Astrocyte (in vitro differentiated cells and primary cell): ENCODE measurements at regions not wholly inside any gene's neighbourhood (a gene's known extent, or its start where the extent isn't known, plus 50 kb on each side); places are given as distances from the start of the nearest gene placed in this dataset.

ENCODE experiments used
- DNase-seq: peaks from one replicate; pipeline ENCODE4 v3.0.0-alpha.2; 2010; ENCODE audit warnings: low read depth
- FAIRE-seq: peaks from 2 replicates; lab custom pipeline; 2011; peaks lifted over from hg19 to GRCh38; lab: Jason Lieb, UNC
- H2AFZ ChIP-seq: 2 replicates; pipeline ENCODE4 v1.6.0; 2012; ENCODE audit warnings: low read depth, low read length, inconsistent platforms
- H3K27ac ChIP-seq: 2 replicates; pipeline ENCODE4 v1.5.1; 2011; ENCODE audit warnings: low read depth, low read length, inconsistent platforms
- H3K27me3 ChIP-seq: 2 replicates; pipeline ENCODE4 v1.6.0; 2011; ENCODE audit warnings: low read length, inconsistent platforms; ENCODE audit not compliant: insufficient read depth
- H3K36me3 ChIP-seq: 2 replicates; pipeline ENCODE4 v1.5.1; 2011; ENCODE audit warnings: low read length, inconsistent platforms; ENCODE audit not compliant: insufficient read depth
- H3K4me1 ChIP-seq: 2 replicates; pipeline ENCODE4 v1.5.1; 2011; ENCODE audit warnings: low read length, inconsistent platforms; ENCODE audit not compliant: insufficient read depth
- H3K4me2 ChIP-seq: 2 replicates; pipeline ENCODE4 v1.6.0; 2012; ENCODE audit warnings: low read length, inconsistent platforms
- H3K4me3 ChIP-seq: 2 replicates; pipeline ENCODE4 v1.5.1; 2011; ENCODE audit warnings: low read depth, mild to moderate bottlenecking, low read length, inconsistent platforms; ENCODE audit not compliant: insufficient read depth
- H3K79me2 ChIP-seq: 2 replicates; pipeline ENCODE4 v1.6.0; 2012; ENCODE audit warnings: mild to moderate bottlenecking, low read length, inconsistent platforms; ENCODE audit not compliant: insufficient read depth
- H3K9ac ChIP-seq: 2 replicates; pipeline ENCODE4 v1.6.0; 2012; ENCODE audit warnings: mild to moderate bottlenecking, low read length, inconsistent platforms
- H3K9me3 ChIP-seq: 2 replicates; pipeline ENCODE4 v1.5.1; 2012; ENCODE audit warnings: low read depth, mild to moderate bottlenecking, low read length, inconsistent platforms; ENCODE audit not compliant: insufficient read depth
- H4K20me1 ChIP-seq: 2 replicates; pipeline ENCODE4 v1.6.0; 2012; ENCODE audit warnings: low read length, inconsistent platforms; ENCODE audit not compliant: insufficient read depth
- H3K27ac Mint-ChIP-seq: one replicate; pipeline ENCODE4 v1.8.0; 2021; ENCODE audit warnings: mild to moderate bottlenecking, mixed read lengths; ENCODE audit not compliant: unreplicated experiment
- H3K27me3 Mint-ChIP-seq: one replicate; pipeline ENCODE4 v1.8.0; 2021; ENCODE audit warnings: low read depth, mixed read lengths; ENCODE audit not compliant: unreplicated experiment
- H3K36me3 Mint-ChIP-seq: one replicate; pipeline ENCODE4 v1.8.0; 2021; ENCODE audit warnings: low read depth, mixed read lengths; ENCODE audit not compliant: unreplicated experiment
- H3K4me1 Mint-ChIP-seq: one replicate; pipeline ENCODE4 v1.8.0; 2021; ENCODE audit warnings: low read depth, mixed read lengths; ENCODE audit not compliant: unreplicated experiment
- H3K4me3 Mint-ChIP-seq: one replicate; pipeline ENCODE4 v1.8.0; 2021; ENCODE audit warnings: mild to moderate bottlenecking, moderate library complexity, mixed read lengths; ENCODE audit not compliant: unreplicated experiment
- H3K9me3 Mint-ChIP-seq: one replicate; pipeline ENCODE4 v1.8.0; 2021; ENCODE audit warnings: mild to moderate bottlenecking, mixed read lengths; ENCODE audit not compliant: unreplicated experiment
- EZH2 ChIP-seq: IDR thresholded peaks from 2 replicates; pipeline ENCODE4 v1.6.1; 2012; ENCODE audit warnings: mild to moderate bottlenecking, low read length, inconsistent platforms; ENCODE audit not compliant: insufficient read depth
- TF ChIP-seq, protein P1 (sequence below): IDR thresholded peaks from 2 replicates; pipeline ENCODE4 v1.5.1; 2011; ENCODE audit warnings: low read depth, mild to moderate bottlenecking, inconsistent platforms, low read length, moderate library complexity; ENCODE audit not compliant: insufficient read depth

DNA sequence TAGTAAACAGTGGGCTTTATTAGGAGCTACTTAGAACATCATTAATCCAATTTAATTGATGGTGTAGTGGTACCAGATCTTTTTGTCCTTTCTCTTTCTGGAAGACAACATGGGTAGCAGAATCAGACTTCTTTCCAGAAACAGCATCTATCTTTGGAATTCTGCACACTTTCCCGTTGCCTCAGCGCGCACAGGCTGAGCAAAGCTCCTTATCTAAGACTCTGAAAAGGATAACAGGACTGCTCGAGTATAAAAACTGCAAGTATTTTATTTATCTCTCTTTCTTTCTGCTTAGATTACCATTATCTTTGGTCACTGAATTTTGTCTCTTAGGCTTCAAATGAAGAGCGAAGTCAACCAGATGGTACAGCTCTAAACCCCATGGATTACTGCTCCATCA is 191.7 kb downstream of the DHX15 start:
- Histone ChIP-seq H3K9me3 (no peaks in the 10 kb centered on the region), H3K27me3 (no peaks in the 10 kb centered on the region), H3K36me3 (no peaks in the 10 kb centered on the region), H3K4me2 (no peak overlapping the region), H3K4me1 (peaks cover 6% of the 10 kb centered on the region), H3K27ac (no peak overlapping the region), H4K20me1 (no peaks in the 10 kb centered on the region), H3K4me3 (no peak overlapping the region), H2AFZ (no peak overlapping the region), H3K79me2 (no peaks in the 10 kb centered on the region), H3K9ac (no peak overlapping the region)
- H3K27ac Mint-ChIP-seq: no peak overlapping the region
- no peaks in the 10 kb centered on the region for H3K27me3 Mint-ChIP-seq
- no peaks in the 10 kb centered on the region for H3K4me1 Mint-ChIP-seq
- DNase-seq (no peak), FAIRE-seq (no peak)
- H3K9me3 Mint-ChIP-seq: no peaks in the 10 kb centered on the region
- TF ChIP-seq EZH2: no peak
- TF ChIP-seq, protein P1, sequence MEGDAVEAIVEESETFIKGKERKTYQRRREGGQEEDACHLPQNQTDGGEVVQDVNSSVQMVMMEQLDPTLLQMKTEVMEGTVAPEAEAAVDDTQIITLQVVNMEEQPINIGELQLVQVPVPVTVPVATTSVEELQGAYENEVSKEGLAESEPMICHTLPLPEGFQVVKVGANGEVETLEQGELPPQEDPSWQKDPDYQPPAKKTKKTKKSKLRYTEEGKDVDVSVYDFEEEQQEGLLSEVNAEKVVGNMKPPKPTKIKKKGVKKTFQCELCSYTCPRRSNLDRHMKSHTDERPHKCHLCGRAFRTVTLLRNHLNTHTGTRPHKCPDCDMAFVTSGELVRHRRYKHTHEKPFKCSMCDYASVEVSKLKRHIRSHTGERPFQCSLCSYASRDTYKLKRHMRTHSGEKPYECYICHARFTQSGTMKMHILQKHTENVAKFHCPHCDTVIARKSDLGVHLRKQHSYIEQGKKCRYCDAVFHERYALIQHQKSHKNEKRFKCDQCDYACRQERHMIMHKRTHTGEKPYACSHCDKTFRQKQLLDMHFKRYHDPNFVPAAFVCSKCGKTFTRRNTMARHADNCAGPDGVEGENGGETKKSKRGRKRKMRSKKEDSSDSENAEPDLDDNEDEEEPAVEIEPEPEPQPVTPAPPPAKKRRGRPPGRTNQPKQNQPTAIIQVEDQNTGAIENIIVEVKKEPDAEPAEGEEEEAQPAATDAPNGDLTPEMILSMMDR: no peak
- no peak overlapping the region for H3K4me3 Mint-ChIP-seq
- no peaks in the 10 kb centered on the region for H3K36me3 Mint-ChIP-seq

DNA sequence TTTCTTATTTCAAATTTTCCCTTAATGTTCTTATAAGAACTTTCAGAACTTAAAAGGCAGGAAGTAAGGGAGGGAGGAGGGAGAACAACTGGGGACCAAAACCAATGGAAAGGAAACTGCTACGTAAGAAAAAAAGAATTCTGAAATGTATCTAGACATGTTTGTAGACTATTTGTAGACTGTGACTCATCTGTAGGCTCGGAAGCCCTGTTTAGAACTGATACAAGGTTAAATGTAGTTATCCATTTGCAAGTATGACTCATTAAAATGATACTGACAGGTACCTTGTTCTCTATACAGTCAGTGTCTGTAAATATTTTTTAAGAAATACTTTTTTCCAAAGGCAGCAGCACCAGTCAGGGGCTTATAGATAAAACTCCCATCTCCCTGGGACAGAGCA is 202.0 kb downstream of the DHX15 start:
- Mint-ChIP-seq H3K27me3 (no peaks in the 10 kb centered on the region), H3K4me3 (no peak overlapping the region), H3K4me1 (peaks cover 14% of the 10 kb centered on the region), H3K36me3 (no peaks in the 10 kb centered on the region), H3K9me3 (peaks cover 16% of the 10 kb centered on the region), H3K27ac (peak overlapping the region; percentile 89)
- H3K4me3 ChIP-seq: no peak overlapping the region
- H3K9ac ChIP-seq: no peak overlapping the region
- H3K9me3 ChIP-seq: no peaks in the 10 kb centered on the region
- H3K79me2 ChIP-seq: no peaks in the 10 kb centered on the region
- peaks cover 4% of the 10 kb centered on the region for H3K4me1 ChIP-seq
- no peaks in the 10 kb centered on the region for H3K36me3 ChIP-seq
- no peaks in the 10 kb centered on the region for H3K27me3 ChIP-seq
- H2AFZ ChIP-seq: no peak overlapping the region
- no peaks in the 10 kb centered on the region for H4K20me1 ChIP-seq
- TF ChIP-seq EZH2: no peak
- TF ChIP-seq, protein P1: no peak
- FAIRE-seq (no peak), DNase-seq (peak; percentile 91)
- H3K4me2 ChIP-seq: peak overlapping the region; percentile 49
- no peak overlapping the region for H3K27ac ChIP-seq

DNA sequence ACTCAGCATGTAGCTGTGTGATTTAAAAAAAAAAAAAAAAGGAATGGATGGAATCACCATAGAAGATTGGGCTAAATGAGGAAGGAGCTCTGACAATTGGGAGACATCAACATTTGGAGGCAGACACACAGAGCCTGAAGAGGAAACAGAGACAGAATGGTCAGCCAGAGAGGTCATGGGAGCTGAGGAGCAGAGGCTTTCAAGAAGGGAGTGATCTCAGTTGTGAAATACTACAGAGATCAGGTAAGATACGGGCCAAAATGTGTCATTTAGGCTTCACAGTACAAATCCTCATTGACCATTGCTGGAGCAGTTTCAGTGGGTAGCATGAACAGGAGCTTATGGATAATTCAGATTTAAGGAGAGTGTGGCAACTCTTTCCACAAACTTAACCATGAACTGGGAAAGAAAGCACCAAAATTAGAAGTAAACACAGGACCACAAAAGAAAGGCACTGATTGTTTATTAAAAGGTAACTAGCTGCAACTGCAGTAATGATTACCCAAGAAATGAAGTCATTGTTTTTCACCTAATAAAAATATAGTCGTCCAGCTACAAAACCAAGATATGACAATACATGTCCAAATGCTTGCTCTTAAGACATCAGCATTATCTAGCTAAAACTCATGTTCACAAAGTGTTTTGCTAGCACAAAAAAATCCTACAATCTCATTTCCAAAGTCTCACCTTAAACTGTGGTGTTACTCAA is 203.2 kb downstream of the DHX15 start:
- no peaks in the 10 kb centered on the region for H3K27me3 ChIP-seq
- Mint-ChIP-seq H3K9me3 (peaks cover 16% of the 10 kb centered on the region), H3K4me3 (no peak overlapping the region), H3K4me1 (peaks cover 14% of the 10 kb centered on the region), H3K27ac (peak overlapping the region; percentile 89), H3K27me3 (no peaks in the 10 kb centered on the region), H3K36me3 (no peaks in the 10 kb centered on the region)
- no peaks in the 10 kb centered on the region for H3K79me2 ChIP-seq
- TF ChIP-seq, protein P1: no peak
- no peak for TF ChIP-seq EZH2
- peaks cover 4% of the 10 kb centered on the region for H3K4me1 ChIP-seq
- no peak overlapping the region for H3K27ac ChIP-seq
- no peak for FAIRE-seq
- H3K9ac ChIP-seq: no peak overlapping the region
- no peak for DNase-seq
- no peaks in the 10 kb centered on the region for H3K9me3 ChIP-seq
- H2AFZ ChIP-seq: no peak overlapping the region
- no peaks in the 10 kb centered on the region for H3K36me3 ChIP-seq
- H3K4me3 ChIP-seq: no peak overlapping the region
- H4K20me1 ChIP-seq: no peaks in the 10 kb centered on the region
- H3K4me2 ChIP-seq: no peak overlapping the region
